Renal cortex interstitium (tissue), 11 donors: ENCODE measurements at regions not wholly inside any gene's neighbourhood (a gene's known extent, or its start where the extent isn't known, plus 50 kb on each side); places are given as distances from the start of the nearest gene placed in this dataset.

Experiments used
- DNase-seq, 11 donors: peaks; one replicate each; pipeline ENCODE4 v3.0.0-alpha.2; 2013; ENCODE audit warnings: low read depth in 9 of 11, low spot score in 4 of 11; ENCODE audit errors: extremely low read depth in 1 of 11

DNA sequence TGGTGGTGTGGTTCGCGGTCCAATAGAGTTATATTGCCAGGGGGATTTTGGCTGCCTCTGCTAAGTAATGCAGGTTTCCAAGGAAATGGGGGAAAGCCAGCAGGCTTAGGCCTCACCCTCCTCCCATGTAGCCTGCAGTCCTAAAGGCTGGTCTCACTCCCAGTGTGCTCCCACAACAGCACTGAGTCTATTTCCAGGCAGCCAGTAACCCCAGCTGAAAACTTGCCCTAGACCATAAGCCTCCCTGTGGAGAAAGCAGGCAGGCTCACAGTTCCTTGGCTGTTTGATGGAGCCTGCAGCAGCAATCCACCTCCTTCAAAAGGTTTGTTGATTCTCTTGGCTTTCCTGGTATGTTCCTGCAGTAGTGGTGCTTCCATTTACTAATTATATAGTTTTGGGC, 220.0 kb upstream of the ZNF804B start:
- no peak for DNase-seq

DNA sequence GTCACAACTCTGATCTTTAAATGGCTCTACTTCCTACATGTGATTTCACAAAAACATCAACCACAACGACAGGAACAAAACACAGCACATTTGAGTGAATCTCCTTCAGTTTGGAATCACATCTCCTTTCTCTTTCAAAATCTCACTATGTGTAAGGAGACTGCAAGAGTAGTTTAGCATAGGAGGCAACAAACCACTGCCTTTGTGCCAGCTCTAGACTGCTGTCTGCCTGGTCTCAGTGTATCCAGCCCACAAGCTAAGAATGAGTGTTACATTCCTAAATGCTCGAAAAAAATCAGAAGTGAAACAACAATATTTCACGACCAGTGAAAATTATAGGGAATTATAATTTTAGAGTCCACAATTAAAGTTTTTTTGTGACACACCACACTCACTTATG, 217.0 kb upstream of the STEAP4 start:
- no peak for DNase-seq

- DNase-seq = no peak
These were observed 216.1 kb upstream of the STEAP4 start for GRCh38 chr7:88522771-88523293.

- DNase-seq = no peak
These were observed 209.7 kb upstream of the STEAP4 start for GRCh38 chr7:88516429-88516828.

GRCh38 chr7:88515301-88515700, 208.6 kb upstream of the STEAP4 start:
- no peak for DNase-seq

GRCh38 chr7:88509341-88509740, 202.6 kb upstream of the STEAP4 start:
- no peak for DNase-seq

DNA sequence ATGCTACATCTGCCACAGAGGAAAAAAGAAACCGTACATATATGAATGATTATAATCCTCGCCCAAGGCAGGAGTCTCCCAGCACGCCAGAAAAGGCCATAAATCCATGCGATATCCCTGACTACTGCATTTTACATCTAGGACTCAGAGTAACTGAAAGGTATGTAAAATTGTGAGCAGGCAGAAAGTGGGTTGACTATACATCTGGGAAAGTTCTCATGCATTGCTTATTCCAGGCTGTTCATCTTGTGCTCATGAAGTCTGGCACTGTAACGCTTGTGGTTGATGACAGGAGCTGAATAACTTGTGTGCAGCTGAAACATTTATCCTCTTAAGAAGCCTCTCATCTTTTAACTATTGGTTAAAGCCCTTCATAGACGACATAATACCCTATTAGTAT, 193.4 kb upstream of the STEAP4 start:
- DNase-seq = no peak

- no peak for DNase-seq
These were observed 189.4 kb upstream of the STEAP4 start for GRCh38 chr7:88495881-88496725.

DNA sequence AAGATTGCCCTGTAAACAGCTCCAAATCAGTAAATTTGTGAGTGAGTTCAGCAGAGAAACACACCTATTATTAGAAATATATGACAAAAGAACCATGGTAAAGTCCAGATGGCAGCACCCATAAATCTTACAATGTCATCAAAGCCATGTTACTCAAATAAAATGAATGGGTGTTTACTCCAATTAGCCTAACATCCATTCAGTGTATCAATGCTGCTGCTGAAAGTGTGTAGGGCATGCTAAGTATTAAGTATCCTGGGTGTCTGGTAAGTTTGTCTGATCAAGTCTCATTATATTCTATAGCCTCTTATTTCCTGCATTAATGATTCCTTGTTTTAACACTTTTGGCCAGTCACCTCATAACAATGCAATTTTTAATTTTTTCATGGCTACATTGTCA, 185.5 kb upstream of the STEAP4 start:
- DNase-seq = no peak

DNA sequence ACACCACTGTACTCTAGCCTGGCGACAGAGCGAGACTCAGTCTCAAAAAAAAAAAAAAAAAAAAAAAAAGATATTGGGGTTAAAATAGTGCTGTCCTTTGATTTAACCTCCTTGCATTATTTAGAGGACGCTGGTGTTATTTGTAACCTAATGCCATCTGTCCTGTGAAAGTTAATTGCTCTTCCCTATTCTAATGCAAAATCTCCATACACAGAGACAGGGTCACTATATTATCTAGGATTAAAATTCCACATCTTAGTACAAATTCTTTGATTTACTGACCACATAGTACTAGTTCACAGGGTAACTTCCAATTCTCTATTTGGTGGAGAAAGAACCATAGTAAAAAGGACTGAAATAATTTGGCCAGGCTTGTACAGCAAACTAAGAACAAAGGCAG, 184.2 kb upstream of the STEAP4 start:
- no peak for DNase-seq

- DNase-seq = no peak
These were observed 183.5 kb upstream of the STEAP4 start for GRCh38 chr7:88490161-88490560.

GRCh38 chr7:88485821-88486220, 179.1 kb upstream of the STEAP4 start:
- no peak for DNase-seq

DNA sequence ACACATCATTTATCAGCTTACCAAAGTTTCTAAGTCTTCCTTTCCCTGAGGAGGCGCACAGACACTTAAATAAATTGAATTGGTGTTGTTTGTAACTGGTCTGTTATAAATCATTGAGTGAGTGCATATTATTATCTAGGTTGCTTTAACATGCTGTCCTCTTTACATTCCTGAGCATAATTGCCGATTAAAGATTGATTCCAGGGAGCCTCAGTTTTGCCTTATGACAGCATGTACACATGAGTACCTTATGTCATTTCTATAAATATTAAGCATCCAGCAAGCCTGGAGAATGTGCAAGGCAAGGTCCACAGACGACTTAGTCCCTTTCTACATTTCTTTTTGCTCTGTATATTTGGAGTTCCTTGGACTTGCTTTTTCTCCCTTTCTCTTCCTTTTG, 177.9 kb upstream of the STEAP4 start:
- DNase-seq = no peak

DNA sequence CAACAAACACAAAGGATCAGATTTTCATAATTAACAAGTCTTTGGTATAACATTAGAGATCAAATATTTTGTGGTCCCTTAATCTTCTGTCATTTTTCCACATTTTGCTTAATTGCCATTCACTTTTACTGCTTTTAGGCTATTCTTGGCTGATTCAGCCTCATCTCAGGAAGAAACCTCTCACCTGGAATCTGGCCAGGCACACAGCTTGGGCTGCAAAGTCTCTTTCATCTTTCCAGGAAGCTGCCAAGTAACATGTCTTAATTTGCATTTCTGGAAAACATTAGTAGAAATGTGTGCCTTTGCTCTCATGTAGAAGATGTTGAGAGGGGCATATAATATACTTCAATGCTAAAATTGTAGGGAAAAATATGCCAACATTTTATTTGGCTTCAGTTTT, 174.2 kb upstream of the STEAP4 start:
- no peak for DNase-seq

DNA sequence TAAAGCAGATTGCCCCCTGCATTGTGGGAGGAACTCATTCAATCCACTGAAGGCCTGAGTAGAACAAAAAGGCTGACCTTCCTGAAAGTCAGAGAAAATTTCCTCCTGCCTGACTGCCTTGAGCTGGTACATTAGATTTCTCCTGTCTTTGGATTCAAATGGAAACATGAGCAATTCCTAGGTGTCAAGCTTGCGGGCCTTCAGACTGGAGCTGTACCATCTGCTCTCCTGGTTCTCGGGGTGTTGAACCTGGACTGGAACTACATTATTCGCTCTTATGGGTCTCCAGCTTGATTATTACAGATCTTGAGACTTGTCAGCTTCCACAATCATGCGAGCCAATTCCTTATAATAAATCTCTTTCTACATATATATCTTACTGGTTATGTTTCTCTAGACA, 173.6 kb upstream of the STEAP4 start:
- no peak for DNase-seq

- no peak for DNase-seq
These were observed 171.3 kb upstream of the STEAP4 start for GRCh38 chr7:88477976-88478375.

DNA sequence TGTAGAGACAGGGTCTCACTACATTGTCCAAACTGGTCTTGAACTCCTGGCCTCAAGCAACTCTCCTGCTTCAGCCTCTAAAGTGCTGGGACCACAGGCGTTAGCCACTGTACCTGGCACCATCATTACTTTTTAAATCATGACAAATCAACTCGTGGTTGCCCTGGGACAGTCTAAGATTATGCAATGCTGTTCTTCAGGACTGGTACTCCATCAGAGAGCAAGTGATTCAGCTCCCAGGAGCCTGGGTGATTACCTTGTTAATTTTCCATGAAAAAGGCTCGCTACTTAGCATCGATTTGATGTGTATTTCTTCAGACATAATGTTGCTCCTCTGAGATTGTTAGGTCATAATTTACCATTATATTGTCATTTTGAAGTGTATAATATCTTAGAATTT, 158.9 kb upstream of the STEAP4 start:
- DNase-seq = no peak

DNA sequence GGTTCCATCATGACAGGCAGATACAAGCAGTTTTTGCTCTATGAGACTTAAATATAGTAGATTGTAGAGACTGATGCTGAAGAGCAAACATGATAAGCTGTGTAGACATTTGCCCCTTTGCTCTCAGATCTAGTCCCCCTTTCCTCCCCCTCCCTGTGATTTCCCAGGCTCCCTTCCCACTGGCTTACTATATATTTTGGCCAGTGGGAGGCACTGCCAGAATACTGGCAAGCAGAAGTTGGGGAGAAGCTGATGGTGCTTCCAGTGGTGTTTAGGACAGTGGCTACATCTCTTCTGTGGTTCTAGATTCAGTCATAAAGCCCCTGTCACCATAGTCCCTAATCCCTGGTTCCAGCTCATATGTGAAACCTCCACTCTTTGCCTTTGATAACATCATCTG, 156.1 kb upstream of the STEAP4 start:
- no peak for DNase-seq

- DNase-seq = no peak
These were observed 154.0 kb upstream of the STEAP4 start for GRCh38 chr7:88460650-88461049.

DNA sequence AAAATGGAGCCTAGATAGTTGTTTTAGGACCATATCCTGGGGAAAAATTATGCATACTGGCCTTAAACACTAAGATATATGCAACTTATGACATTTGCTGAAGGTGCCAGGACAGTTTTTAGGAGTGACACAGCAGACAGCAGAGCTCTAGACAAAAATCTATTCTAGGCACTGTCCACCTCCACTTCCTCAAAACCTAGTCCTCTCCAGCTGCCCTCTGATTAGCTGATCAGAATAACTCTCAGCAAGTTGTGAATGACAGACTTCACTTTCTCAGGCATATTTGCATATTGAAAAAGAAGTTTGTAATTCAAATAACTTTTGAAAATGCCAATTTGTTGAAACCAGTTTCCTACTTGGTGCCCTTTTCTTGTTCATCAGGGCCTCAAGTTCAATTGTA, 152.3 kb upstream of the STEAP4 start:
- no peak for DNase-seq

GRCh38 chr7:88458279-88458678, 151.6 kb upstream of the STEAP4 start:
- DNase-seq = no peak
